GM19351 (cell line): ENCODE measurements at regions not wholly inside any gene's neighbourhood (a gene's known extent, or its start where the extent isn't known, plus 50 kb on each side); places are given as distances from the start of the nearest gene placed in this dataset.

Experiments used
- ATAC-seq: cut with Tn5 transposase; IDR thresholded peaks from one replicate; pipeline ENCODE4 v1.9.1; 2021; ENCODE audit warnings: mild to moderate bottlenecking, moderate library complexity; ENCODE audit not compliant: unreplicated experiment

DNA sequence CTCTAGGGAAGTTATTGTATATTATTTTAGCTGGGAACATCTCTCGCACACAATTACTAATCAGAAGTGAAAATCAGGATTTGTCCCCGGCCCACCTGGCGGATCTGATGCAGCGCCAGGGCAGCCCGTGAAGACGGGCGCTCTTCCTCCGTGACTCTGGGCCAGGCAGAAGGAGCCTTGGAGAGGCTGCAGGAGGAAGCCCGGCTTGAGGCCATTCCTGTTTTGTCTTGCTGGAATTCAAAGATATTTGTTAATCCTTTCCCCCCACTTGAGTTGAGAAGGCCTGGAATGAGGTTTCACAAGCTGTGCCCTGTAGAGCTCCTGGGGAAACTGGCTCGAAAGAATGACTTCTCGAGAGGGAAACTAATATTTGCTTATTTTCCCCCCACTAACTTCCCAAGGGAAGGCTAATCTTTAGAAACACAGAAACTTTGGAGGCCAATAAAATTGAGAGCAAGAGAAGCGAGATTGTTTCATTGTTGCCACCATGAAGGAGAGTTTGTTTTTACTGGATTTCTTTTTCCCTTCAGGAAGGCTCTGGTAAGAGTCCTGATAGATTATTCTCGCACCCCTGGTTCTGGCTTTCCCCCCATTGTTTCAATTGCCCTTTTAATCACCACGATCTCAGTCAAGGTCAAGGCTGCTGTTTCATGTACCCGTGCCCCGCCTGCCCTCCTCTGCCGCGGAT is 92.8 kb upstream of the SEPTIN5 start:
- ATAC-seq: no peak

DNA sequence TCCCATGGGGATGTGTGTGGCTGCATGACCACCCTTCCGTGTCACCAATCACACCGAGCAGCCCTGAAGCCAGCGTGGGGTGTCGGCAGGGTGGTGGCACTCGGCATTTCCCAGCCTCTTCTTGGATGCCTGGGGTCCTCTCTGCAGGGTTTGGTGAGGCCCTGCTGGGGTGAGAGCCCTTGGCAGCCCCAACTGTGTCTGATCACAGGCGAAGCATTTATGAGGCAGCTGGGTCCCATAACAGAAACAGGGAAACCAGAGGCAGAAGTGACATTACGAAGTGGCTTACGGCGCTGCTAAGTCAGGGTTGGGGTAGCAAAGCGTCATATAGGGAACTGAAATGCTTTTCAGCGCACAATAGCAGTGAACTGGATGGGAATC is 92.3 kb upstream of the SEPTIN5 start:
- no peak for ATAC-seq

DNA sequence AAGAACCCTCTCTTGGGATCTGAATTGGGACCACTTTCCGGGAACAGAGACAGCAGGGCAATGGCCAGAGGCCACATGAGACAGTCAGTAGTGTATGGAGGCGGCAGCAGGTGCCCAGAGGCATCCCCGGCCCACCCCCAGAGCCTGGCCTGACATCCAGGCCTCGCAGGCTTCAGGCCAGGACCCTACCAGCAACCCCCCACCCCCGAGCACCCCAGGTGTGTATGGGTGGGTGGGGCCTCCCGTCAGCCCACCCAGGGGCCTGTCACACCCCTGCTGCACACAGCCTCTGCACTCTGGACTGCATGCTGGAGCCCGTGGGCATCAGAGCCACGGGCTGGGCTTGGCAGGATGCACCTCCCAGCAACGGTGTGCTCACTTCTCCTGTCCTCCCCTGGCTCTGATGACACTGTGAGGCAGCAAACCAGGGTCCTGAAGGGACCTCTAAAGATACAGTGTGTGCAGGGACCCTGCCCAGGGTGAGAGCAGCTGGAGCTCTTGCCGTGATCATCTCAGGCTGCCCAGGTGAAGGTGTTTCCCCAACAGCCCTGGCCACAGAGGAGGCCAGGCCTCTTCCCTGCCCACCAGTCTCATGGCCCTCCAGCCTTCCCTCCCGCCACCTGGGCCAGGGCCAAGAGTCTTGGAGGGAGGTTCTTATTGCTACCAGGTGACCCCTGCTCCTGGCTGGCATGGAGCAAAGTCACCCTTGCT is 88.8 kb upstream of the SEPTIN5 start:
- ATAC-seq: no peak

DNA sequence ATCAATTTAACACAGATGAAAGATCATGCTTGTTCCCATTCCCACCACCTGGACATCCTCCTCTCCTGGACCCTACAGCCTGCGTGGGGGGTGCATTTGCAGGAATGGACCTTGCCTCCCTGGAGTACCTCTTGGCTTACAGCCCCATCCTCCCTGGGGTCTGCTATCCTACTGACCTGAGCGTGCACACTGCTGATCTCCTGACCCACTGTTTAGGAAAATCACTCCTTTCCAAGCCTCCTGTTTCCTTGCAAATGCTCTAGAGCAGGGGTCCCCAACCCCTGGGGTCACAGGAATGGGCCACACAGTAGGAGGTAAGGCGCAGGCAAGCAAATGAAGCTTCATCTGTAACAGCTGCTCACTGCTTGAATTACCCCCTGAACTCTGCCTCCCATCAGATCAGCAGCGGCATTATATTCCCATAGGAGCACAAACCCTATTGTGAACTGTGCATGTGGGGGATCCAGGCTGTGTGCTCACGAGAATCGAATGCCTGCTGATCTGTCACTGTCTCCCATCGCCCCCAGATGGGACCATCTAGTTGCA is 88.2 kb upstream of the SEPTIN5 start:
- ATAC-seq: no peak

DNA sequence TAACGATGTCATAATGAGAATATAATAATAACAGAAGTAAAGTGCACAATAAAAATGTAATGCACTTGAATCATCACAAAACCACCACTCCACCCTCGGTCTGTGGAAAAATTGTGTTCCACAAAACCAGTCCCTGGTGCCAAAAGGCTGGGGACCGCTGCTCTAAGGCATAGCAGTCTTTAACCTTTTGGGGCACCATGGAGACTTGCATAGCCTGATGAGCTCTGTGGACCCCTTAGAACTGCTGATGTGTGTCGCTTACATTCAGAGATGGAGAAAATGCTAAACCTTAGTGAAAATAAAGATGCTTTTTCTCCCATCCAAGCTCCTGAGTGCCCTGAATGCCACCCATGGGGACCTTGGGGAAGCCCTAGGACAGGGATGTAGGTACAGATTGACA is 87.6 kb upstream of the SEPTIN5 start:
- ATAC-seq: no peak

DNA sequence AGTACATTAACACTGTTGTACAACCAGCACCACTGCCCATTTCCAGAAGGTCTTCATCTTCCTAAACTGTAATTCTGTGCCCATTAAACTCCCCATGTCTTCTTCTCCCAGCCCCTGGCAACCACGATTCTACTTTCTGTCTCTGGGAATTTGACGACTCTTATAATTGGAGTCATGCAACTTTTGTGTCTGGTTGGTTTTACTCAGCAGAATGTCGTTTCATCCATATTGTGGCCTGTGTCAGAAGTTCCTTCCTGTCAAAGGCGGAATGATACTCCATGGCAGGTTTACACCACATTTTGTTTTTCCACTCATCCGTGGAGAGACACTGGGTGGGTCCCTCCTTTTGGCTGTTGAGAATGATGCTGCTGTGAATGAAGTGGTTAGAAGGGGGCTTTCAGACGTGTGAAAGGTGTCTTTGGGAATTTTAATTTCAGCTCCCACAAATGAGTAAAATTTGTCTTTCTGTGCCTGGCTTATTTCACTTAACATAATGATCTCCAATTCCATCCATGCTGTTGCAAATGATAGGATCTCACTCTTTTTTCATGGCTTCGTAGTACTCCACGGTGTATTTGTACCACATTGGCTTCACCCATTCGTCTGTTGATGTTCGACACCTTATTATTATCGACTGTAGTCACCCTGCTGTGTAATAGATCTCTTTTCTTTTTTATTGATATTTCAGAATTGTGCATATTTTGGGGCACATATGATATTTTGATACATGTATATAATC is 86.1 kb upstream of the SEPTIN5 start:
- no peak for ATAC-seq

DNA sequence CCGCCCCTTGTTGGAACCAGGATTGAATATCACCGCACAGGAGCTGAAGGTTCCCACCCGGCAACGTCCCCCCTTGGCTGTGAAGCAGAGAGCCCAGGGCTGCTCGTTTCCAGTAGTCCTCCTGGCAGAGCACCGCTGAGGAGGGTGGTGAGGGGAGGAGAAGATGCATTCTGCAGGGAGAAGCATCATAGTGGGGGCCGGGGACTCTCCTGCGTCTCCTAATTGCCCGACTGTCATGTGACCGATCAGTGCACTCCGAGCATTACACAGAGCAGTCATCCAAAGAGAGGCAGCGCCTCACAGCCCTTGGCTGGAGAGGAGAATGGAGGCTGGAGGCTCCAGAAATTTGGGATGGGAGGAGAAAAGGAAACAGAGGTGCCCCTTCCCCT is 85.0 kb upstream of the SEPTIN5 start:
- no peak for ATAC-seq

DNA sequence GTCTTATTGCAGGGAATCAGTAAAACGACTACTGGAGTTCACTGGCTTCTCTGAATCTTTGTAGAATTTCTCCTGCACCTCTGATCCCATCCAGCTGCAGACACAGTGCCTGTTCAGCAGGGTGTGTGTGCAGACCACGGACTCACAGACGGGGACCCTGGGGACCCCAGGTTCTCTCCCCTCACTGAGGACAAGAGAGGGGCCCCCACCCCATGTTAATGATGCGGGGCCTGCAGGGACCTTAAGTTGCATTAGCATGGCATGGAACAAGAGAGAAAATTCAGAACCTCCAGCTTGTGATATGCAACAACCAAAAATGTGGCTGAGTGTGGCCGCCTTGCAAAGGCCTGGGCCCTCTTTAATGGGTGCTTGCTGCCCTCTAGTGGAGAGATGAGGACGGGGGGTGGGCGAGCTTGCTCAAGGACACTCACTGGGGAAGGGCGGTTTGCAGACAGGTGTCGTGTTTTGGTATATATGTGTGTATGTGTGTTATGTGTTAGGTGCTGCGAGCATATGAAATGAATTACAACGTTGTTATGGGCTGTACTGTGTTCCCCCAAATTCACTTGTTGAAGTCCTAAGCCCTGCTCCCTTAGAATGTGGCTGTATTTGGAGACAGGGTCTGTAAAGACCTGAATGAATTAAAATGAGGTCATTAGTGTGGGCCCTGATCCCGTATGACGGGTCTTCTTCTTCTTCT is 84.4 kb upstream of the SEPTIN5 start:
- no peak for ATAC-seq

DNA sequence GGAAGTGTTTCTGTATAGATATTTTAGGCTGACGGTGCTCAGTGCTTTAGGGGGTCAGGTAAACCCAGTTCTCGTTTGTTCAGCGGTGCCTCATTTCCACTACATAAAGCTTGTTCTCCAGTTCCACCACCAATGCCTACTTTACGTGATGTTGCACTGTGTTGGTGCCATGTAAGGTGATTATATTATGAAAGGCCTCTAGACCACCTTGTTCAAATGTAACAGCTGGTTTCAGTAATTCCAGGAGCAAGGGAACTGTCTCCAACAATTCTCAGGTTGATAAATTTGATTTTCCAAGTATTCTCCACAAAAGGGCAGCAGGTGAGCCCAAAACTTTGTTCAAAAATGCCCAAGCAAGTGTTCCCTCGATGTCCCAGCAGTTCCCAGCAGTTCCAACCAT is 83.7 kb upstream of the SEPTIN5 start:
- ATAC-seq: no peak

DNA sequence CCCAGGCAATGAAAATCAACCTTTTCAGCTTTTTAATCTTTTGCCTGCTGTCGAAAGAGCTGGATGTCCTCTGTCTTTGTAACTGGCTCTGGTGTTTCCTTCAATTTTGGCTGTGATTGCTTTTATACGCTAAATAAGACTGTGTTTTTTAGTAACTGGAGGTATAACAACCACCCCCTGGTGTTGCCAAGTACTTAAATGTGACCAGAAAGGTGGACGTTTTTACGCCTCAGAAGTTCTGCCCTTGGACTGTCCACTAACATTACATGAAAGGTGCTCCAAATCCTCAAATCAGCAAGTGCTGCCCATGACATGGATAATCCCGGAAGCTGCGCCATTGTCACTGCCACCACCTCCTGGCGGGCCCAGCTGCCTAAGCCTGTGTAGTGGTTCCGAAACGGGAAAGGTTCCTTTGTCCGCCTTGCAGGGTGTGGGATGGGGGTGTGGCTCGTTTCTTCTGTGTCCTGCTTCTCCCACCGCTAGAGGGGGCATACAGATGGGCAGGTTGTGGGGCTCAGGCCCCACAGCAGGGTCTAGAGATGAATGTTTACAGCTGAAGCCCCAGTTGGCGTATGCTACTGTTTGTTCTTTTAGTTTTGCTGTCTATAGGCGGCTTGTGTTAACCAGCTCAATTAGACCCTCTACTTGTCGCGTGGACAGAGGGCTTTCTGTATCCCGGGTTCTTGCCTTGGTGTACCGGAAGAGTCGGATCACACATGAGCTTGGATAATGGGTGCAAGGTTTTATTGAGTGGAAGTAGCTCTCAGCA is 82.2 kb upstream of the SEPTIN5 start:
- ATAC-seq: no peak

DNA sequence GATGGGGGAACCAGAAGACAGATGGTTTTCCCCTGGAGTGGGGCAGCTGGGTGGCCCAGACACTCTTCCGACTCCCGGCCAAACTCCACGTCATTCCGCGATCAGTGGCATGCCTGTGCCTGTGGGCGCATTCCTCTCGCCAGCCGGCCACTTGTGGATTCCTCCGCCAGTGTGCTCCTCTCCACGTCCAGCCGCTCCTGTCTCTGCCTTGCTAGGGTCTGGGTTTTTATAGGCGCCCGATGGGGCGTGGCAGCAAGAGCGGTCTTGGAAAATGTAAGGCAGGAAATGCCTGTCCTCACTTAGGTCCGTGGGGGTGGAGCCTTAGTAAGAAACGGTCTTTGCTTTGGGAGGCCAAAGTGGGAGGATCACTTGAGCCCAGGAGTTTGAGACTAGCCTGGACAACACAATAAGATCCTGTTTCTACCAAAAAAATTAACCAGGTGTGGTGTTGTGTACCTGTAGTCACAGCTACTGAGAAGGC is 81.6 kb upstream of the SEPTIN5 start:
- ATAC-seq: no peak

DNA sequence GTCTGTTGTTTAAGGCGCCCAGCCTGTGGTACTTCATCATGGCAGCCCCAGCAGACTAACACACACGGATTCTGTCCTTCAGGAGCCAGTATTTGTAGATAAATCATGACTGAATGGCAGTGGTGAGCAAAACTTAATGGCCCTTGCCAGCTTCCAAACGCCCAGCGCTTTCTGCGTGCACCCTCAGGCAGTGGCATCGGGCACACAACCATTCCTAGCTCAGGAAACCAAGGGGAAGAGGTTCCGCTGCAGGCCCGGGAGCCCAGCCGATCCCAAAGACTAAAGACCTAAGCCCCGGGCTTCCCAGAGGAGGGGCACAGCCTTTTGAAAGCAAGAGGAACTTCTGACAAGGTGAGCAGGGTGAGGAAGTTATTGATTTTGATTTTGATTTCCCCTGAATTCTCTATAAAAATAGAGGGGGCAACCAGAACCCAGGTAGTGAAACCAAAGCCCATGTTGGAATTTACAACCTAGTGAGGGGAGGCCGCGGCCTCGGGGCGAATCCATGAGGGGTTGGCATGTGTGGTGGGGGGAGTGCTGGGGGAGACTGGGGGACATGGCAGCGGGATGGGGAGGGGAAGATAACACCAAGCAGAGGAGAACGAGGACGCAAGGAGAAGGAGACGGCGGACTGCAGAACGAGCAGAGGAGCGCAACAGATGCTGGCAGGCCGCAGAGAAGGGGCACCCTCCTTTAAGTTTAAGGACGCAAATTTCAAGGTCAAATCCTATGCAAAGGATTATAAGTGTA is 79.9 kb upstream of the SEPTIN5 start:
- ATAC-seq: no peak

DNA sequence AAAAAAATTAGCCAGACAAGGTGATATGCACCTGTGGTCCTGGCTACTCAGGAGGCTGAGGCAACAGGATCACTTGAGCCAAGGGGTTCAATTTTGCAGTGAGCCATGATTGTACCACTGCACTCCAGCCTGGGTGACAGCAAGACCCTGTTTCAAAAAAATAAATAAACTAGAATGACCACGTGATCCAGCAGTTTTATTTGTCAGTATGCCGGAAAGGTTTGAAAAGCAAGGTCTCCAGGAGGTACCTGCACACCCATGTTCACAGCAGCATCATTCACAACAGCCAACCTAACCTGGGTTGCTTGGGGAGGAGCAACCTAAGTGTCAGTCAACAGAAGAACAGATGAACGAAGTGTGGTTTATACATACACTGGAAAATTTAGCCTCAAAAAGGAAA is 78.7 kb upstream of the SEPTIN5 start:
- no peak for ATAC-seq

DNA sequence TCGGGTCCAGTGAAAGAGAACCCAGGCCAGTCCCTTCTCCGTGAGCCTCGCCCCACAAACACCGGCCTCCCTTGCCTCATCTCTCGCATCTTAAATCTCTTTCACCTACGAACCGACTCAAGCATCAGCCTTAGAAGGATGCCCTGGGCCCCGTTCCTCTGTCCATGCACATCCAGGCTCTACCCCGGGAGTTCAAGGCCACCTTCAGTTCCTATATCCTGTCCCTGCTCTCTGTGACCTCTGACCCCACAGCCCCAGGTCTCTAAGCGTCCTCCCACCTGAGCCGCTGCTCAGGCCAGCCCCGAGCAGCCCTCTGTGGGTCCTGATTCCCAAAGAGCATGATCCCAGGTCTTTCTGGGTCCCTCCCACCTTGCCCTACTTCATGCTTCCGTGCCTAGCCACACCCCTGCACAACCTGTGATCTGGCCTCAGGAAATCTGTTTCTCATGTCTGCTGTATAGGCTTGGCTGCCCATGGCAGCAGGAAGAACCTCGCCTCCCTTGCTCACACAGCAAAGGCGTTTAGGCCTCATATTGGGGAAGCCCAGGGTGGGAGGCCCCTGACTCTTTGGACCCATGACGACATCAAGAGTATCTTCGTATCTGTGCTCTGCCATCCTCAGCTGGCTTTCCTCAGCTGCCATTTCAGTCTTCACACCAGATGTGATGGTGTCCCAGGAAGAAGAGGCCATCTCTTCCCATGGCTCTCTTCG is 77.5 kb upstream of the SEPTIN5 start:
- no peak for ATAC-seq

DNA sequence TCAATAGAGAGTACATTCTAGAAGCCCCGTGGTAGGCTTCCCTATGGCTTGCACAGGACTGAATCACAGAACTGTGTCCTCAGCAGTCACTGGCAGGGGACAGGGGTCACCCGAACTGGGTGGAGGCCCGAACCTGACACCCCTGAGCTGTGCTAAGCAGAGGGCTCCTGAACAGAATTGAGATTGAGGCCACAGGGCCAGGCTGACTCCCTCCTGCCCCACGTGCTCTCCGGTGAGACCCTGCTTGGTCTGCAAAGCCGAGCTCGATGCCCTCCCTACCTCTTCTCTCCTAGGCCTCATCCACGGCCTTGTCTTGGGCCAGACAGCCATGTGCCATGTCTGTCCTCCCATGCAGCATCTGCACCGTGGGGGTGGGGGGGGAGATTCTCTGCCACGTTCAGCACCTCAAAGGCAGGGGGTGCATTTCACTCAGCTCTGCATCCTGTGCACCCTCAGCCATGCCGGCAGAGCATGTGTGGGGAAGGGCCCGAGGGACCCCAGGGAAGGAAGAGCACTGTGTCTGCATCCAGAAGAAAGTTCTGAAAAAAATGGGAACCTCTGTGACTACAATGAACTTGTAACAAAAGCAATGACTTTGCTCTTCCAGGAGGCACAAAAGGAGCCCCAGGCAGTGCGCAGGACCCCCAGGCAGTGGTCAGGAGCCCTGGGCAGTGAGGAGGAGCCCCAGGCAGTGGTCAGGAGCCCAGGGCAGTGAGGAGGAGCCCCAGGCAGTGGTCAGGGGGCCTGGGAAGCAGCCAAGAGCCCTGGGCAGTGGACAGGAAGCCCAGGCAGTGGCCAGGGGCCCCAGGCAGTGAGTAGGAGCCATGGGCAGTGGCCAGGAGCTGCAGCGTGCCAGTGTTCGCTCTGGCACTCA is 76.7 kb upstream of the SEPTIN5 start:
- ATAC-seq: no peak

DNA sequence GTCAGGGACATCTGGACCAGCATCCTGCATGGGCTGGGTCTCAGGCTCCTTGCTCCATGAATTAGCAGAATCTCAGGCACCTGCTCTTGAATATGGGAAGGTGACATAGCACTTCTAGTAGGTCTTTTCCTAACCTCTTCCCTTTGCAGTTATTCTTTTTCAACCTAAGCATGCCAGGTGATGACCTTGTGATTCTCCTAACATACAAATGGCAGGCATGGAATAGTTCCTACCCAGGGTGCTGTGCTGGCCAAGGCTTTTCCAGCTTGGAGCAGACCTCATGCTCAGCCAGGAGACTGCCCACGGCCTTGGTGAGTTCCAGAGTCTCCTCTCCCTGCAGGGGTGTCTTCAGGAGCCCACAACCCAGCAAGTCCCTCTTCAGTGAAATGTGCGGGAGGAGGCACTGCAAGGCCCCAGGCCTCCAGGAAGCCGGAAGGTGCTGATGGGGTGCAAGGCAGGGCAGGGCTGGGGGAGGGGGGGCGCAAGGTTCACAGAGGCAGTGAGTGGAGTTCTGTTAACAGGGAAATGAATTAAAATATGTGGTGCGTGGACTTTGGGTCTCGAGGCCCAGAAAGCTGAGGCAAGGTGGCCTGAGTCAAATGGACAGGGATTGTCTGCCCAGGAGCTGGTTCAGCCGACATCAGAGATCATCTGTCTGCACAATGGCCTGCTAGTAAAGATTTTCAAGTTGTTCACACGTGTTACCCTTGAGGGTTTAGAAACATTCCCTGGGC is 75.9 kb upstream of the SEPTIN5 start:
- ATAC-seq: no peak

DNA sequence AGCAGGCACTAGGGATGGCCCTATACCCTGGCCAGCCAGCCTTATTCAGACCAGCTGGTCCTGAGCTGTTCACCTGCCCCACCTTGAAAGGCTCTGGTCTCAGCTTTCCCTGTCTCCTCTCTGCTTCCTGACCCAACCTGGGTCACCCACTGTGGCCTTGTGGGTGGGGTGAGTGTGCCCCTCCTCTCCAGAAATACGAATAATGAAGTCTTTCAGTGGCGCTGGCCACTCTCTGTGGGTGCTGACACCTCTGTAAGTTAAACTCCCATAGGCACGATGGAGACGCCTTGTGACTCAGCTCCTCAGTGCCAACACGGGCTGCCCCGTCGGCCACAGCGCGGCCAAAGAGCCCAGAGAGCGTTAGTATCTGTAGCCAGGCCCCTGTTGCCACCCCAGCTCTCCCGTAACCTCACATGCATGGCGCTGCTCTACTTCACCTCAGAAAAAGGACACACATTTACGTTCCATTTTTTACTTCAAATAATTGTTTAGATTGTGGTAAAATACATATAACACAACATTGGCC is 74.6 kb upstream of the SEPTIN5 start:
- no peak for ATAC-seq
